ENCODE measurements at regions not wholly inside any gene's neighbourhood (a gene's known extent, or its start where the extent isn't known, plus 50 kb on each side); places are given as distances from the start of the nearest gene placed in this dataset.

GRCh38 chr4:115770046-115770543, 656.7 kb upstream of the NDST4 start:
- no peak for FAIRE-seq
- no peaks in the 10 kb centered on the region for H3K4me1 ChIP-seq (ENCODE audit: insufficient read depth, low read length)
- H3K79me2 ChIP-seq (ENCODE audit: insufficient read depth, low read length): no peaks in the 10 kb centered on the region
- POLR2A ChIA-PET: no interaction called here
- no peaks in the 10 kb centered on the region for H4K20me1 ChIP-seq (ENCODE audit: insufficient read depth, low read length)
- CTCF ChIA-PET (ENCODE audit: low intra/inter-chr PET ratio, low total read pairs): no interaction called here
- no peak overlapping the region for H2AFZ ChIP-seq (ENCODE audit: low read length)
- no peak overlapping the region for H3K27ac ChIP-seq (ENCODE audit: extremely low read length, insufficient read depth, low read length)
- intact Hi-C loops (cut with micrococcal nuclease; ENCODE audit: unreplicated experiment) (no loop called here), in situ Hi-C loops (cut with HindIII; ENCODE audit: extremely low pct_ligation_motif_present, low pct_unique_long_range_greater_than_20kb) (no loop called here)
- H3K4me3 ChIP-seq (replicated peaks in 1 of 3; ENCODE audit: insufficient read depth in 1 of 3, low read depth in 2 of 3, low read length in 3 of 3): no peak overlapping the region
- no peak overlapping the region for H3K9ac ChIP-seq (ENCODE audit: insufficient read depth, low read depth, low read length)
- no TSS peak for BruUV-seq (replicated peaks)
- no peaks in the 10 kb centered on the region for H3K36me3 ChIP-seq (replicated peaks in 1 of 2; ENCODE audit: control insufficient read depth in 1 of 2, insufficient read depth in 2 of 2, low read length in 2 of 2)
- no peak for DNase-seq (ENCODE audit: low spot score)
- TF ChIP-seq KMT2B (CRISPR knock-in tag; IDR thresholded peaks at IDR 0.05) (no peak), CEBPB (IDR thresholded peaks at IDR 0.05; ENCODE audit: borderline replicate concordance, low read depth, low read length) (no peak), ZSCAN5A (CRISPR knock-in tag; IDR thresholded peaks at IDR 0.05; ENCODE audit: borderline replicate concordance) (no peak), FOXA1 (IDR thresholded peaks at IDR 0.05) (no peak), FOXA1 (CRISPR knock-in tag; IDR thresholded peaks at IDR 0.05) (no peak), ZFP36L2 (CRISPR knock-in tag; IDR thresholded peaks at IDR 0.05) (no peak), TFDP1 (CRISPR knock-in tag; IDR thresholded peaks at IDR 0.05; ENCODE audit: borderline replicate concordance) (no peak), SIX1 (CRISPR knock-in tag; IDR thresholded peaks at IDR 0.05; ENCODE audit: borderline replicate concordance) (no peak), ZNF543 (CRISPR knock-in tag; IDR thresholded peaks at IDR 0.05) (no peak), FOXK2 (IDR thresholded peaks at IDR 0.05) (no peak), ZIK1 (CRISPR knock-in tag; IDR thresholded peaks at IDR 0.05; ENCODE audit: borderline replicate concordance, low read depth) (no peak), TOPORS (CRISPR knock-in tag; IDR thresholded peaks at IDR 0.05) (no peak), ZNF841 (CRISPR knock-in tag; IDR thresholded peaks at IDR 0.05; ENCODE audit: borderline replicate concordance) (no peak), ZSCAN12 (CRISPR knock-in tag; IDR thresholded peaks at IDR 0.05) (no peak), ZNF33B (CRISPR knock-in tag; IDR thresholded peaks at IDR 0.05) (no peak), ZBTB4 (CRISPR knock-in tag; IDR thresholded peaks at IDR 0.05; ENCODE audit: borderline replicate concordance) (no peak), ZNF20 (CRISPR knock-in tag; IDR thresholded peaks at IDR 0.05) (no peak)
- ATAC-seq: no peak
- H3K27me3 ChIP-seq (ENCODE audit: control insufficient read depth in 1 of 2, insufficient read depth in 2 of 2, low read length in 2 of 2): no peaks in the 10 kb centered on the region
- no peaks in the 10 kb centered on the region for H3K9me3 ChIP-seq (ENCODE audit: low read length)
- no peak overlapping the region for H3K4me2 ChIP-seq (ENCODE audit: low read depth, low read length)

Data from HepG2 (cell line).